HG03571 (cell line): ENCODE measurements at regions not wholly inside any gene's neighbourhood (a gene's known extent, or its start where the extent isn't known, plus 50 kb on each side); places are given as distances from the start of the nearest gene placed in this dataset.
"Not testable (repeated sequence)": the region's sequence is repeated elsewhere in the genome, so short reads cannot be mapped to it uniquely, and the experiment has no call there.

Experiments
- ATAC-seq: cut with Tn5 transposase; IDR thresholded peaks from one replicate; pipeline ENCODE4 v1.9.1; 2021; ENCODE audit not compliant: unreplicated experiment

DNA sequence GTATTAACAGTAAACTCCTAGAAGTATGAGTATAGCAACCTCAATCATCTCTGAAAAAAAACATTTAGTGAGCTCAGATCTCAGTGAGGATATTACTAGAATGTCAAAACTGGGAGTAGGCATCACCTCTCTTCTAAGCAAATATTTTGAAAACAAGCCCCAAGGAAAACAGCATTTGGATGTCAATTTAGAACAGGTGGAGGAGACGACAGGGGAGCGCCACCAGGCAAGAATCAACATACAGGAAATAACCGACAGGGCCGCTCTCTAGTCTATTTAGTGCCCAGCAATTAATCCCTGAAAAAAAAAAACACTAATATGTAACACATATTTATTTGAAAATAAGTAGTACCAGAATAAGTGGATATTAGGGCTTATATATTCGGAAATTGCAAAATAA is 940.3 kb upstream of the ADGRL3 start:
- ATAC-seq = no peak

DNA sequence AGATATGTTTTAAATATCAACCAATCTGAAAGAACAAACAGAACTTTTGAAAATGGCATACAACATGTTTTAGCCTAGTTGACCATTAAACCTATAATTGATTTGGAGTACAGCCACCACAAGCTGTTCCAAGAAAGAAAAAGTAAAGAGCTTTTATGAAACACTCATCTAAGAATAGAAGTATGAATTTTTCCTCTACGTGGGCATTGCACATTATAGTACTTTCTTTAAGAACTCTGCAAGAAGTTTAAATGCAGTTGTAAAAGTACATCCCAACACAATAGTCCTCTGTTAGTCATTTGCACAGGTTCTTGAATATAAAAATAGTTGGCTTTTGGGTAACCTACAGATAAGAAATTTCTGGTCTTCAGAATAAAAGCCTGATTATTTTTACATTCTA is 933.6 kb upstream of the ADGRL3 start:
- no peak for ATAC-seq

DNA sequence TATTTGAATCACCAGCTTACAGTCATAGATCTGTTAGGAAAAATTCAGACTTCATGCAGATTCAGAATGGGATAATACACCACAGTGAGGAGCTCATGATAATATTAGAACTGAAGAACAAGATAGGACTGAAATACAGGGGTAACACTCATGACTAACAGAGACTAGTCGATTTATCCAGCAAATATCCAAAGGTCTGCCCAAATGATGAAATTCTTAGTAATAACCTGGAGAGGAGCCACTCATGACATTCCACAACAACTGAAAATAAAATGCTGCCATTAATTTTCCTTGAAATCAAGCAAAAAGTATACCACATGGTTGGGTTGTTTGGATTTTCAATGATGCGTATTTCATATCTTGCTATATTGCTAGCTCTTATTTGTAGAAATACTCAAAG is 903.7 kb upstream of the ADGRL3 start:
- no peak for ATAC-seq

DNA sequence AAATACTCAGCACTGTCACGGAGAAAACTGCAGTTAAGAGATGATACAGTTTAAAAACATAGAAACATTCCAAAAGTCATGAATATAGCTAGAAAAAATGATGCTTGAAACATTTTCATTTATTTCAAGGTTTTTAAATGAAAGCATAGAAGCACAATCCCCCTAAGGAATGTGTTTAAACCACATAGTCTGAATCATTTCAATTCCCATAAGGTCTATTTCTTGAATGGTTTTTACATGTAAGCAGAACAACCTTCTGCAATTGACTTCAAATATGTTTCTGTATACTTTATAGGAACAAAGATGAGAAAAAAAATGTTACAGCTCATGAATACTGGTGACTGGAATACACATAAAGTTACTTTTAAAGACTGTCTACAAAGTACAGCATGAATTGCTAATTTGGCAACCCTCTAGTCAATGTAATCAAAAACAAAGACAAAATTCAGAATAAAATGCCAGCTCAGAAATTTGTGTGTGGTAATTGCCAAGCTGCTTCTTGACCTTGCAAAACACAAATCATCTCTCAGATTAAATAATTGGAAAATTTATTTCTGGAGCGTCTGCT is 886.4 kb upstream of the ADGRL3 start:
- no peak for ATAC-seq

DNA sequence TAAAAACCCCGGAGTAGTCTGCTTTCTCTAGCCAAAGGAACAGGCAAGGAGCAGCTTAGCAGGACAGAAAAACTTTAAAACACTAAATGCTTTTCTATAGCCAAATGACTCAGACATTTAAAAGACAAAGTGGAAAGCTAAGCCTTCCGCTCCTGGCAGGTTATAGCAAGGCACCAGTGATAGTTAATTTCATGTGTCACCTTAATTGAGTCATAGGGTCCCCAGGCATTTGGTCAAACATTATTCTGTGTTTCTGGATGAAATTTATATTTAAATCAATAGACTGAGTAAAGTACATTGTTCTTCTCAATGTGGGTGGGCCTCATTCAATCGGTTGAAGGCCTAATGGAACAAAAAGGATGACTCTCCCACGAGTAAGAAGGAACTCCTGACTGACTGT is 885.7 kb upstream of the ADGRL3 start:
- ATAC-seq = no peak

DNA sequence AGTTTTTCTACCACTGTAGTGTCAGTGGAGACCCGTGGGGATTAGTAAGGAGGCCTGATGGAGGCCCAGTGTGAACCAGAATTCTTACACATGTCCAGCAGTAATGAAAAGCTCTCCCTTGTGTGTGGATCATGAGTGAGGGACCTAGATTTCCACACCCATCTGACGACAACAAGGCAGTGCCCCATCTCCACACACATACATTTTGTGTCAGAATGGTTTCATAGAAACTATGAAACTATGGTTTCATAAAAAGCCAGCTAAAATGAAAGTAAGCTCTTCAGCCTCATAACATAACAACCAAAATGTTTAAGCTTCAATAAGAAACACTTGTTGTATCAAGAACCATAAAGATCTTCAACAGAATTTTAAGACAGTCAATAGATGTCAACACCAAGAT is 884.5 kb upstream of the ADGRL3 start:
- no peak for ATAC-seq

DNA sequence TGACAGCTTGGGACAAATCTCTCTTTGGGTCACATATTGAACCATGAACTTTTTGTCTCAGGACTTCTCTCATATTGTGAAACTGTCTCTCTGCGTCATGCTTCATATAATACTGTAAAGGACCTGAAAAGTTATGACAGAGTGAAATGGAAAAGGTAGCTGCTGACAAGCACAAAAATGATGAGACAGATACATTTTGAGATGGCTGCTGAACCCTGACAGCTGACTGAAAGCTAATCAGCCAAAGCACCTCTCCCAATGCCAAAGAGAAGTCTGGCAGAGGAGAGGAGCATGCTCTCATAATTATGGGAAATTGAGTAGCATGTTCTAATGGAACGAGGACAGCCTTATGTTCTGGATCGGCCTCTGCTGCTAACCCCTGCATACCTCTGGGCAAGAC is 873.4 kb upstream of the ADGRL3 start:
- ATAC-seq = no peak

DNA sequence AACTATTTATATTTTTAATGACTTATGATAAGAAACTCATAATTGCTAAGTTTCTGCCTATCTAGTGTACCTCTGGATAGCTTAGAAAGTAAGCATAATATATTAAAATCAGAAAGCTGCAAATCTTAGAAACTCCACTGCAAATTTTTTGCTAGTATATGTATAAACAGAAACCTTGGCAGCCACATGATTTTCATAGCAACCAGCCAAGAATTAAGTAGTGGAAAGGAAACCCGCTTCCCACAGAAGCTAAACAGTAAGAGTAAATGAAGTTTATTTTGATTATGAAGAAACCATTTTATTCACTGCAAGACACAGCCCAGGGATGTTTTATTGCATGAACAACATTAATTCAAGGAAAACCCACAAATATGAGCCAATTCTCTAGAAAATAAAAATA is 872.5 kb upstream of the ADGRL3 start:
- ATAC-seq = no peak

DNA sequence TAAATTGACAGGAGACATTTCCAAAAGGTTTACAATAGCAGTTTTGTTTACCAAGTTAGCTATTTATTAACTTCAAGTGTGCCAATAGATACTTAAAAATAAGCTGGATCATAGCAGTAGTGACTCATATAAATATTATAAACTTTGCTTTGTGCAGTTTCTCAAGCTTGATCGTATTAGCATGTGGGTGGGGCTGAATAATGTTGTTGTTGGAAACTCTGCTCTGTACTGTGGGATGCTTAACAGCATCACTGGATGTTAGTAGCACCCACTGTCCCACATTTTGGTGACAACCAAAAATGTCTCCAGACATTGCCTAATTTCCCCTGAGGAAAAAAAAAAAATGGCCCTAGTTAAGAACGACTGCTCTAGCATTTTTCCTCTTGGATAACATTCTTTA is 855.2 kb upstream of the ADGRL3 start:
- no peak for ATAC-seq

DNA sequence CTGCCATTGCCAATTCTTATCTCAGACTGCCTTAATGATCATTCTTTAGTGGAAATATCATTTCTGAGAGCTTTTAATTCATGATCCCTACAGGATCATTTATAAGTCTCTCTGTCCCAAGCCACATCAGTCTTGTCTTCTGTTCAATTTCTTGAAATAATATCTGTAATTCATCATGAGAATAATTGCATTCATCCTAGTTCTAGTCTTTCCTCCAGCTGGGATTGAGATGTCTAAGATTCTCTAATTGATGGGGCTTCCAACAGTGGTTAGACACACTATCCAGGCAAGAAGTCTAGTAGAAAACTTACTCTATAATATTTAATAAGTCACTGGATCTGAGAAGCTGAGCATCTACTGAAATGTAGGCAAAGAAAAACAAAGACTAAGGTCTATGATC is 854.7 kb upstream of the ADGRL3 start:
- ATAC-seq = no peak

DNA sequence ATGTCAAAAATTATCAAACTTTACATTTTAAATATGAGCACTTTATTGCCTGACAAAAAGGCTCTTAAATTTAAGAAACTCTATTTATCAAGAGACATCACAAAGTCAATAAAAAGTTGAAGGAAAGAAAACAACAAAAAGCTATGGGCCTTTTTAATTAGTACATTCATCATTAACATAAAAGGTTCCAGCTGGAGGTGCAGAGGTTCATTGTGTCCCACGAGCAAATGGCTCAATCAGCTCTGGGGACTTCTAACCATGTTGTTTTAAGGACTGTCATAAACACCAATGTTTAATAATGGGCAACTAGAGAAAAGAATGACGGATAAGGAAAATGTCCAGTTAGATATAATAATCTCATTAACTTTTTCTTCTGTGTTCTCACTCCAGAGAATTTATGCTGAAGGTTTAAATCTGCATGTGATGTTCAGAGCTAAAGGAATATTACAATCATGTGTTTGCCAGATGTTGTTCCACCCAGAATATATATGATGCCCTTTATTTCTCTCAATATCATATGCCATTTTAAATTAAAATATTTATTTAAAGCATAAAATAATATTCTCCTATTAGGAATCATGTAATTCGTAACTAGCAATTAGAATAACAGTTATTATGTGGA is 840.3 kb upstream of the ADGRL3 start:
- no peak for ATAC-seq

DNA sequence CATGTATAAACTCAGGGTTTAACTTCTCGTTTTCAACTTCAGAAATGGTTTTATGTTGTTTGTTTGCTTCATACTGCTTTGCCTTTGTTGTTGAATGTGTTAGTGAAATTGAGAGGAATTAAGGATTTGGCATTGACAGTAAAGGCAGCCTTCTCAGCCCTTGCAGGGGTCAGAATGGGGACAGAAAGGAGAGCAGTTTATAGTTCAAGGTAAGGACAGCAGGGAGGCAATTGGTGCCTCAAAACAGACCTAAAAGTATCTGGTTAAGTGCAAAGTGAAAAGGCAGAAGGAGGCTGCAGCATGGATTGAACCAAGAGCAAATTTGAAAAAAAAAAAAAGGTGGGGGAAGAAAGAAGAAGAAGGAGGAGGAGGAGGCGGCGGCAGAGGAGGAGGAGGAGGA is 835.0 kb upstream of the ADGRL3 start:
- ATAC-seq = no peak

DNA sequence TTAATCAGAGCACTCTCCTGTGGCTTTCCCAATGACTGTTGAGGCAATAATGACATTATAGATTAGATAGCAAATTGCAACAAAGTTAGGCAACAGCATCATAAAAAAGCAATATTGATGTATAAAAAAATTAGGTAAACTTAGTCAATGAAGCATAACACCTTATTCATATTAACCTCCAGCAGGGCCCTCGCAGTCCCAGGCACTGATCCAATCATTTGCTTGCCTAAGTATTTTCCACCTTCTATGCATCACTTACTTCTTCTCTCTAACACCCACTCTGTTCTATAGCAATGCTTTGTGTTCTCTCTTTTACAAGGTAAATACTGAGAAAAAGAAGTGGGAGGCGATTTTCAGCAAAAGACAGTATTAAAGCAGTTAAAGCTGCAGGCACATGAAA is 833.5 kb upstream of the ADGRL3 start:
- ATAC-seq = no peak

DNA sequence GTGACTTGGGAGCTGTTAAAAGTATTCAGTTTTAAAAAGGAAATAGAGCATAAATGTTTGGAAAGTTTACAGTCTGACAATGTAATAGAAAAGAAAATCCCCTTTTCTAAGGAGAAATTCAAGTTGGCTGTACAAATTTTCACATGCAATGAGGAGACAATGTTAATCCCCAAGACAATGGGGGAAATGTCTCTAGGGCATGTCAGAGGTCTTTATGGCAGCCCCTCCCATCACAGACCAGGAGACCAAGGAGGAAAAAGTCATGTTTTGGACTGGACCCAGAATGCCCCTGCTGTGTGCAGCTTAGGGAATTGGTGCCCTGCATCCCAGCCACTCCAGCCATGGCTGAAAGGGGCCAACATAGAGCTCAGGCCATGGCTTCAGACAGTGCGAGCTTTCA is 831.1 kb upstream of the ADGRL3 start:
- no peak for ATAC-seq

DNA sequence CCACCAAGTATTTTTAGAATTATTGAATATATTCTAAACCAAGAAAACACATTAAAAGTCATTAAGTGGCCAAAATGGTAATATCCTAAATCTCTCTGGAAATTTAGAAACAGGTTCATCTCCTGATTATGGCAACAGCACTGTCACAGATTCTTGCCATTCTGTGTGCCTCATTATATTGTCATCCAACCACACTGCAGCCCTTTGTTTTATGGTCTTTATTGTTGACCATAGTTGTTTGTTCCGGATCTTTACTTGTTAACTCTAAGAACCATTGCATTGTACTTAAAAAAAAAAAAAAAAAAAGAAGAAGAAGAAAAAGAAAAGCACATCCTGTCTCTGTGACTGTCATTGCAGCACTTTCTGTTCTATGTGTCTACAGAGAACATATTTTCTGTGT is 822.1 kb upstream of the ADGRL3 start:
- ATAC-seq = no peak

DNA sequence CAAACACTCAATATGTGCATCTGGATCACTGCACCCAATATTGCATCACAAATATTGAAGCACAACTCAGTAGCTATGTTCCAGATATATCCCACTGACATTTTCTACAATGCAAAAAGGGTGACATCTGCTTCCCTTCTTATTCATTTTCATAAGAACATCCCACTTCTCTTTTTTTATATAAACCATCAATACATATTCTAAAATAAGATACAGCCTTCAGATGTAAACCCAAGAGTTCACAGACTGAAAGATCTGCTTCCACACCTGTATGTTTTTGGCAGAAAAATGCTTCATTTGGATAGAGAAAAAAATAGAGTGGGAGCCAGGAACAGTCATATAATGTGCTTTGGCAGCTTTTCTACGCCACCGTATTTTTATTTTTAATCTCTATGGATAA is 815.6 kb upstream of the ADGRL3 start:
- ATAC-seq = no peak

DNA sequence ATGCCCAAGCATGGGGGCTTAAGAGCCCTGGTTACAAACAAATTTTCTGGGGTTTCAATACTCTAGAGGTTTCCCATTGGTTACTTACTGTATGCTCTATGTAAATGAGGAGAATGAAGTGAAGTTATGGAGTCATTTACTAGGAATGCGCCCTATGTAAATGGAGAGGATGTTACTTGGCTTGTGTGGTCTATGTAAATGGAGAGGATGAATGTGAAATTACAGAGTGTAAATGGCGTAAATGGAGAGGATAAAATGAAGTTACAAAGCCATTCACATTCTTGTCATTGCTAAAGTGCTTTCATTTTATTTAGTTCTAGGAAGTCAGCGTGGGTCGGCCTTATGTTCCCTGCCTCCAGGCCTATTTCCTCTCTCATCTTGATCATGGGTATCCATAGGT is 810.5 kb upstream of the ADGRL3 start:
- ATAC-seq = no peak

DNA sequence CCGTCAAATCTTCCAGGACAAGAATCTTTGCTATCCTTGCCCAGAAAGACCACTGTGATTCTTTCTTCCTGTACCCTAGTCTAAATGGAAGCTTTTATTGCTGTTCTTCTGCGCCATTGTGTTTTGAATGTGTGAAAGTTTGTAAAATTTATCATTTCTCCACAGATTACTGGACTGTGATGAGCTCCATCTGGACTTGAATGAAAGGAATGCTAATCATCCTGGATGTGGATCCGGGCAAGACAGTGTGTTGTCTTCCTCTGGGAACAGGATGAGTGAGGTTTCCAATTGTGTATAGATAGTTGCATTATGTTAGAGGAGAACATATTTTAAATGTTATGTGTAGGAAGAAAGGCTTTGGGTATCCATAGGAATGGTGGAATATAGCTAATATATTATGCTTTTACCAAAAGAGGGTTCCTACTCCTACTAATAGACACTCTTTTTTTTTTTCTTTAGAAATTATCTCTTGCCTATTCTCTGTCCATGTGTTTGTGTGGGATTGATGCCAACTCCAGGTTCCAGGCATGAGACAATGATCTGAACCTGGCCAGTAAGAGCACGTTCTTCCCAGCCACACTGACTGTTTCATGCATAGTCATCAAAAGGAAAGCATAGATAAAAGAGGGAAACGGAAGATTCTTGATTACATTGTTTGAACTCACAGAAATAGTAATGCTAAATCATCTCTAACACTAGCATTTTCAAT is 803.6 kb upstream of the ADGRL3 start:
- no peak for ATAC-seq

DNA sequence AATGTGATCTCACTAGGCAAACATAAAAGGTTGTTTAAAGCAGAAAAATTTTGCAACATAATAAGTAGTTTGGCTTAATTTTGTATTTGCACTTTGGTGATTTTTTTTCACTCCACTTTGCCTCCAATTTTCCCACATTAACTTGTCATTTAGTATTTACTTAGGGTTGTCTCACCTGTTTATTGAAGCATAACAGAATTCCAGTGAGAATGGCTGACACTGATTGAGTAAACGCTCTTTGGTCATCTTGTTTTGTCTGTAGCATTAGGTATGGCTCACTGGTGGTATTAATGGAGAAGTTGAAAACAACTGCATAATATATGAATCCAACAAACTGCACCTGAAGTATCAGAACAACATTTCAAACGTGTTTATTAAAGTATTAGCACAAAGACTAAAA is 799.5 kb upstream of the ADGRL3 start:
- ATAC-seq = no peak

DNA sequence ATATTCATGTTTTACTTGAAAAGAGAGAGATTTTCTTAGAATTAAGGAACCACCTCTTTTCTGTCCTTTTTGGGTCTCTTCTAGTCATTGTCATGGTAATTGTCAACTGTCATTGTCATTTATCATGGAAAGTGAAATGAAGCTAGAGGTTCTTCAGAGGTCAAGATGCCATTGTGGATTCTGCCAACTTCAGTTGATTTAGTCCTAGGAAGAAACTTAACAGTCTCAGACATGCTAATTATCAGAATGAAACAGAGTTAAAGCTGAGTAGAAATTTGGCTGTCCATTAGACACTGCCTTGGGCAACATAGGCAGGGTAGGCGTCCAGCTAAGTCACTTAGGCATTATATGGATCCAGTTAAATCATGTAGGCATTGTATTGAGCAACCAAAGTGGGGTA is 796.1 kb upstream of the ADGRL3 start:
- ATAC-seq = no peak

DNA sequence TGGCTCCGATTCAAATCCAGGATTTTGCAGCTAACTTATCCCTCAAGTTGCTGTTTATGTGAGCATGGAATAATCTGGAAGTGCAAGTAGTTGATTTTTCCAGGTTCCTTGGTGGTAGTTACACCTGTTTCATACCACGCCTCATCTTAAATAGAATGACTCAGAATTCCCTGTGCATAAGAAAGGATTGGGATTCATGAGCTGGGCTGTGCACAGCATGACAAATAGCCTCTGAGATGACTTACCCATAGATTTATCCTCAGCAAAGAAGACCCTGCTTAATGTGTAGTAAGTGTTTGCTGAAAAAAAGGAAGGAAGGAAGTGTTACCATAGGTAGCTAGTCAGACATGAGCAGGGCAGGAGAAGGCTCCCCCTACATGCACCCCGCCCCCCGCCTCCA is 777.7 kb upstream of the ADGRL3 start:
- ATAC-seq = no peak

DNA sequence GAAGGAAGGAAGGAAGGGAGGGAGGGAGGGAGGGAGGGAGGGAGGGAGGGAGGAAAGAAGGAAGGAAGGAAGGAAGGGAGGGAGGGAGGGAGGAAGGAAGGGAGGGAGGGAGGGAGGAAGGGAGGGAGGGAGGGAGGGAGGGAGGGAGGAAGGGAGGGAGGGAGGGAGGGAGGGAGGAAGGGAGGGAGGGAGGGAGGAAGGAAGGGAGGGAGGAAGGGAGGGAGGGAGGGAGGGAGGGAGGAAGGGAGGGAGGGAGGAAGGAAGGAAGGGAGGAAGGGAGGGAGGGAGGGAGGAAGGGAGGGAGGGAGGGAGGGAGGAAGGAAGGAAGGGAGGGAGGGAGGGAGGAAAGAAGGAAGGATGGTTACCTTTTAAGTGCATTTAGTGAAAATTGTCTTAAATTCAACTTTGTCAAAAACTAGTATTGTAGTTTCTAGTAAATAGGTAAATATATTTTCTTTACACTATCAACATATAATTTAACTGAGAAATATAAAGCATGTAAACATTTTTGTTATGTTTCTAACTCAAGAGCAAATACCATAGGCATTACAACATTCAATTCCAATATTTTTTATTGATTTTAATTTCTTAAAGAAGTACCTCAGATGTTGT is 776.4 kb upstream of the ADGRL3 start:
- ATAC-seq = not testable (repeated sequence)
